ENCODE measurements at regions not wholly inside any gene's neighbourhood (a gene's known extent, or its start where the extent isn't known, plus 50 kb on each side); places are given as distances from the start of the nearest gene placed in this dataset.
A peak's percentile ranks its signal among the peaks of the same experiment; 100 is the strongest.

DNA sequence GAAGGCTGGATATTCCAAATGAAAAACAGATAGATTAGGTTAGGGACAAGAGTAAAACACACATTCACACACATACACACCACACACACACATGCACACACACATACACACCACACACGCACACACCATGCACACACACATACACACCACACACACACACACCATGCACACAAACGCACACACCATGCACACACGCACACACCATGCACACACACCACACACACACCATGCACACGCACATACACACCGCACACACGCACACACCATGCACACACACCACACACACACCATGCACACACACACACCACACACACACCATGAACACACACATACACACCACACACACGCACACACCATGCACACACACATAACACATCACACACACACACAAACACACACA lies 203.7 kb upstream of the ZFHX3 start:
- no peak overlapping the region for H3K27ac ChIP-seq (ENCODE audit: insufficient read depth, low read length)
- H2BK15ac ChIP-seq (ENCODE audit: low read depth, low read length) = no peak overlapping the region
- no peak overlapping the region for H2BK20ac ChIP-seq (ENCODE audit: low read depth, low read length)
- dilution Hi-C loops (cut with HindIII; ENCODE audit: low sequenced_read_pairs, unreplicated experiment) = no loop called here
- no peak overlapping the region for H3K9ac ChIP-seq (ENCODE audit: low read depth, low read length)
- no peak overlapping the region for H4K8ac ChIP-seq (ENCODE audit: low read depth in 2 of 2, low read length in 2 of 2)
- no peak overlapping the region for H3K4ac ChIP-seq (ENCODE audit: low read depth, low read length)
- H2AK9ac ChIP-seq (replicated peaks; ENCODE audit: low read depth, low read length, poor library complexity) = no peak overlapping the region
- BruUV-seq (replicated peaks) = no TSS peak
- no CpG with 5 or more reads among the region's 7 CpGs for WGBS, 2 experiments (ENCODE audit: extremely low coverage in 2 of 2, insufficient read length in 1 of 2)
- no peaks in the 10 kb centered on the region for H3K79me1 ChIP-seq (ENCODE audit: low read depth in 1 of 2, low read length in 2 of 2)
- H3K4me3 ChIP-seq (ENCODE audit: insufficient read depth, low read depth, low read length) = no peak overlapping the region
- H4K5ac ChIP-seq (ENCODE audit: low read depth, low read length) = no peak overlapping the region
- no peak overlapping the region for H3K56ac ChIP-seq (ENCODE audit: extremely low read depth, insufficient read depth, low read length)
- no peaks in the 10 kb centered on the region for H3K36me3 ChIP-seq (ENCODE audit: control insufficient read depth, insufficient read depth, low read length)
- H2BK5ac ChIP-seq (ENCODE audit: low read depth, low read length, poor library complexity, severe bottlenecking) = peak overlapping the region; percentile 83
- H4K91ac ChIP-seq (ENCODE audit: insufficient read depth, low read depth, low read length) = no peak overlapping the region
- H2BK120ac ChIP-seq (ENCODE audit: low read depth, low read length) = no peak overlapping the region
- no peak for TF ChIP-seq BHLHE40 (IDR thresholded peaks at IDR 0.05; ENCODE audit: low read depth, low read length)
- ATAC-seq (ENCODE audit: low read depth) (no peak), DNase-seq (no peak)
- no peak overlapping the region for H3K14ac ChIP-seq (replicated peaks; ENCODE audit: low read depth, low read length)
- ChIA-PET POLR2A (ENCODE audit: unreplicated experiment) (no interaction called here), CTCF (interaction anchor here (1.0 kb wide), 1 partner anchor 10 kb away, joined by 4 read pairs; no protein-coding TSS in a partner anchor)
- no peaks in the 10 kb centered on the region for H4K20me1 ChIP-seq (ENCODE audit: insufficient read depth, low read length)
- peaks cover 5% of the 10 kb centered on the region for H3K27me3 ChIP-seq (ENCODE audit: control insufficient read depth, insufficient read depth, low read length)
- no peak overlapping the region for H2AFZ ChIP-seq (replicated peaks; ENCODE audit: low read length, poor library complexity)
- in situ Hi-C loops (cut with MboI; ENCODE audit: low sequenced_read_pairs) = no loop called here
- no peak overlapping the region for H2AK5ac ChIP-seq (ENCODE audit: low read depth, low read length)
- H3K9me1 ChIP-seq (ENCODE audit: insufficient read depth, low read length) = peaks cover 3% of the 10 kb centered on the region; the same call in 1 of the 2 replicates
- H3K4me2 ChIP-seq (ENCODE audit: low read depth, low read length) = no peak overlapping the region
- intact Hi-C loops (cut with micrococcal nuclease) = no loop called here
- no peaks in the 10 kb centered on the region; the same call in 1 of the 2 replicates for H3K9me3 ChIP-seq (ENCODE audit: control insufficient read depth, insufficient read depth, low read length)
- no peaks in the 10 kb centered on the region for H3K4me1 ChIP-seq (ENCODE audit: control insufficient read depth, insufficient read depth, low read length)
- H3K23ac ChIP-seq (ENCODE audit: low read depth, low read length) = no peak overlapping the region
- H3K18ac ChIP-seq (ENCODE audit: low read depth, low read length) = no peak overlapping the region
